ENCODE measurements at regions not wholly inside any gene's neighbourhood (a gene's known extent, or its start where the extent isn't known, plus 50 kb on each side); places are given as distances from the start of the nearest gene placed in this dataset.

- Histone ChIP-seq H3K9ac (ENCODE audit: low read length) (no peak overlapping the region), H2AFZ (ENCODE audit: low read length) (no peak overlapping the region), H3K9me2 (ENCODE audit: low read depth, low read length) (no peaks in the 10 kb centered on the region), H3K4me1 (ENCODE audit: insufficient read depth, low read length, severe bottlenecking) (no peaks in the 10 kb centered on the region), H3F3A (ENCODE audit: insufficient read depth, low read length) (no peaks in the 10 kb centered on the region), H3K4me3 (ENCODE audit: low read depth, low read length, poor library complexity, severe bottlenecking) (no peak overlapping the region), H3K36me3 (ENCODE audit: insufficient read depth, low read length) (no peaks in the 10 kb centered on the region), H3K4me2 (ENCODE audit: low read length) (no peak overlapping the region), H4K20me1 (ENCODE audit: insufficient read depth, low read length) (no peaks in the 10 kb centered on the region), H3K27ac (ENCODE audit: low read depth, low read length, poor library complexity, severe bottlenecking) (no peak overlapping the region), H3K9me3 (ENCODE audit: low read length) (no peaks in the 10 kb centered on the region), H3K27me3 (ENCODE audit: insufficient read depth, low read length) (no peaks in the 10 kb centered on the region), H3K79me2 (ENCODE audit: insufficient read depth, low read length) (no peaks in the 10 kb centered on the region)
- TF ChIP-seq EZH2 (IDR thresholded peaks at IDR 0.05; ENCODE audit: borderline replicate concordance, low read length) (no peak), CTCF (IDR thresholded peaks at IDR 0.05; ENCODE audit: low read length) (no peak)
These were observed 217.9 kb downstream of the SOX4 start for GRCh38 chr6:21811484-21811883.

DNA sequence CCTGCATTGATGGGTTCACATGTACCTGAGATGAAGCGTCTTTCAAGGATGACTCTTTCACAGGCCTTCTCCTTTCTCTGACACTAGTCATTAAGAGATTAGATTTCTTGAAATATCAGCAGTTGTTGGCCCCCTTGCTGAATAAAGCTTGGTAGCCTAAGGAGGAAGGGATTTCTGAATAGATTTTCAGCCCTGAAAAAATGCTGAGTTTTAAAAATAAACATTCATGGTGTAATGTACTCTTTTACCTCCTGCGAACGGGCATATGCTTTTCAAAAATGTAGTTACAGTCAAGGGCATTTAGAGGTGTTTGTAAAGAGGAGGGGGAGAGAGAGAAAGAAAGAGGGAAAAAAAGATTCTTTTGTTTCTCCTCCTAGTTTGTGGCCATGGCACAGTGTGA lies 222.7 kb downstream of the SOX4 start:
- no peak overlapping the region for H3K27ac ChIP-seq (ENCODE audit: low read depth, low read length, poor library complexity, severe bottlenecking)
- no peaks in the 10 kb centered on the region for H3K79me2 ChIP-seq (ENCODE audit: insufficient read depth, low read length)
- H3K9me3 ChIP-seq (ENCODE audit: low read length): no peaks in the 10 kb centered on the region
- H3K36me3 ChIP-seq (ENCODE audit: insufficient read depth, low read length): no peaks in the 10 kb centered on the region
- H3K9me2 ChIP-seq (ENCODE audit: low read depth, low read length): no peaks in the 10 kb centered on the region
- no peak overlapping the region for H3K9ac ChIP-seq (ENCODE audit: low read length)
- H3K4me1 ChIP-seq (ENCODE audit: insufficient read depth, low read length, severe bottlenecking): no peaks in the 10 kb centered on the region
- no peak overlapping the region for H2AFZ ChIP-seq (ENCODE audit: low read length)
- no peaks in the 10 kb centered on the region for H3K27me3 ChIP-seq (ENCODE audit: insufficient read depth, low read length)
- TF ChIP-seq CTCF (IDR thresholded peaks at IDR 0.05; ENCODE audit: low read length) (no peak), EZH2 (IDR thresholded peaks at IDR 0.05; ENCODE audit: borderline replicate concordance, low read length) (no peak)
- no peaks in the 10 kb centered on the region for H3F3A ChIP-seq (ENCODE audit: insufficient read depth, low read length)
- no peak overlapping the region for H3K4me2 ChIP-seq (ENCODE audit: low read length)
- no peak overlapping the region for H3K4me3 ChIP-seq (ENCODE audit: low read depth, low read length, poor library complexity, severe bottlenecking)
- H4K20me1 ChIP-seq (ENCODE audit: insufficient read depth, low read length): no peaks in the 10 kb centered on the region

- Histone ChIP-seq H2AFZ (ENCODE audit: low read length) (no peak overlapping the region), H3K9ac (ENCODE audit: low read length) (no peak overlapping the region), H3K4me1 (ENCODE audit: insufficient read depth, low read length, severe bottlenecking) (no peaks in the 10 kb centered on the region), H3K36me3 (ENCODE audit: insufficient read depth, low read length) (no peaks in the 10 kb centered on the region), H3K9me3 (ENCODE audit: low read length) (no peaks in the 10 kb centered on the region), H3K79me2 (ENCODE audit: insufficient read depth, low read length) (no peaks in the 10 kb centered on the region), H3K27ac (ENCODE audit: low read depth, low read length, poor library complexity, severe bottlenecking) (no peak overlapping the region), H3K27me3 (ENCODE audit: insufficient read depth, low read length) (no peaks in the 10 kb centered on the region; the same call in 1 of the 2 replicates), H3K9me2 (ENCODE audit: low read depth, low read length) (no peaks in the 10 kb centered on the region), H4K20me1 (ENCODE audit: insufficient read depth, low read length) (no peaks in the 10 kb centered on the region), H3F3A (ENCODE audit: insufficient read depth, low read length) (no peaks in the 10 kb centered on the region), H3K4me3 (ENCODE audit: low read depth, low read length, poor library complexity, severe bottlenecking) (no peak overlapping the region), H3K4me2 (ENCODE audit: low read length) (no peak overlapping the region)
- no peak for TF ChIP-seq EZH2 (IDR thresholded peaks at IDR 0.05; ENCODE audit: borderline replicate concordance, low read length)
- no peak for TF ChIP-seq CTCF (IDR thresholded peaks at IDR 0.05; ENCODE audit: low read length)
These were observed 226.9 kb downstream of the SOX4 start for GRCh38 chr6:21820442-21820841.

Data from OCI-LY1 (cell line).